Stimulated activated CD4-positive, alpha-beta T cell treated with anti-CD3 and anti-CD28 coated beads, Interleukin-2, amount 100 ng/mL, for 48 hours (primary cell): ENCODE measurements at regions not wholly inside any gene's neighbourhood (a gene's known extent, or its start where the extent isn't known, plus 50 kb on each side); places are given as distances from the start of the nearest gene placed in this dataset.
"Not testable (repeated sequence)": the region's sequence is repeated elsewhere in the genome, so short reads cannot be mapped to it uniquely, and the experiment has no call there.

ENCODE experiments used
- DNase-seq, 2 donors: peaks; one replicate each; pipeline ENCODE4 v3.0.0-alpha.2; 2020

DNA sequence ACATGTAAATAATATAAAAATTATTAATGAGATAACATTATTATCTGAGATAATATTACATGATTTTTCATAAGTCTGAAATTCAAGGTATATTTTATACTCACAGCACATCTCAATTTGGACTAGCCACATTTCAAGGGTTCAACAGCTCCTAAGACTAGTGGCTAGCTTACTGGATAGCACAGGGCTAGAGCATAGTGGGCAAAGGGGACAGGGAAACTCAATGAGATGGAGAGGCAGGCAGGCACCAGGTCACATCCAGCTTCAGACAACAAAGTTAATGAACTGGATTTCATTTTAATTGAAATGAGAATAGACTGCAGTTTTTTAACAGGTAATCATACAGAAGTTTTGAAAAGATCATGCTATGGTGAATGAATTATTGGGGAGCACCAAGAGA, 137.4 kb downstream of the NBPF8 start:
- DNase-seq: not testable (repeated sequence)

DNA sequence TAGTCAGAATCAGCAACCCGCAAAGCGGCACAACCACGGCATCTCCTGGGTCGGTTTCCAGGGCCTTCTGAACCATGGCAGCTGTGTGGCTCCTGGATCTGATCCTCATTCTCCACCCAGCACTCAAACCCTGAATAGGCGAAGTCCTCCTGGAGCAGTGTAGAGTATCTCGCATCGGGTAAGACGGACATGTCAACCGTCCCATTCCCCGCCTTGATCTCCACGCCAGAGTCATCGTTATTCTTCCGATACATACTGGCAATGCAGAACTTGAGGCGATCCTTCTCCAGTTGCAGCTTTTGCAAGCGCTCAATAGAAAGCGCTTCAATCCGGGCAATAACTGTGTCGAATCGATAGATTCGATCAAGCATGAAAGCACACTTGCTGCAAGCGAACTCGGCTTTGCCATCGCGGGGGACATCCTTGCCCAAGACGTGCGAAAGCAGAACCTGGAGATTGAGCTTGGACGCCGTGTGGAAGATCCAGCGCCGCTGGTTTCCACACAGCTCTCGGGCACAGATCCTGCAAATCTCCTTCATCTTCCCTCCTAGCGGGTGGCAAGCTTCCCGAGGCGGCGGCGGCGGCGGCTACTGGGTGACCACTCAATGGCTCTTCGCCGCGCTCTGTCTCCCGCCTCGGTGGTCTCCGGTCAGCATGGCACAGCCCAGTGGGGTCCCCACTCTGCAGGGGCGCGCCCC, 142.9 kb downstream of the NBPF8 start:
- DNase-seq: not testable (repeated sequence)

DNA sequence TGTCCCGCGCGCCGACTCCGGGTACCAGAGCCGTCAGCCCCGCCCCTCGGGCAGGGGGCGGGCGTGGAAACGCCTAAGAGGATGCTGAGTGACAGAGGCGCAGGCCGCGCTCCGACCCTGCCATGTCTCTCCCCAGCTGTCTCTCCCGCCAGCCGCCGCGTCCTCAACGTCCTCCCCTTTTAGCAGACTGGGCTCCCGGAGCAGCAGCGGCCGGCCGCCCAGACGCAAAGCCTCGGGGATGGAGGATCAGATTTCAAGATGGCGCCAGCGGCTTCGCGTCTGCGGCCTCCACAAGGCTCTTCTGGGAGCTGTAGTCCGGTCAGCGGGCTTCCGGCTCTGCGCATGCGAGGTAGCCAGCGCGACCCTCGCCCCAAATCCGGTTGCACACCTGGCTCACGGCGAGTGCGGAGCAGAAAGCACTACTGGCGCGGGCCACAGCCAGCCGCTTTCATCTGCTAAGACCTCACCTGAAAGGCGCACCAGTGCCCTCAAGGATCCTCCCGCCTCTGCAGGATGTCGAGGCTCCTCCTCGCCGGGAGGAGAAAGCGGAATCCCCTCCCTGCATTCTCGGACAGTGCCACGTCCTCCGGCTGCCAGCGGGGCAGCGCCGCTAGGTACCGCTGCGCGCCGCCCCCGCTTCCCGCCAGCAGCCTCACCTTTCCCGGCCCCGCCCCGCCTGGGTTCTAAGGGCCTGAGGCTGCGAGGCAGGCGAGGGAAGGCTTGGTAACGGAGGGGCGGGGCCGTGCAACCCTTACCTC, 143.6 kb downstream of the NBPF8 start:
- DNase-seq: peak; percentile 46 to 55

DNA sequence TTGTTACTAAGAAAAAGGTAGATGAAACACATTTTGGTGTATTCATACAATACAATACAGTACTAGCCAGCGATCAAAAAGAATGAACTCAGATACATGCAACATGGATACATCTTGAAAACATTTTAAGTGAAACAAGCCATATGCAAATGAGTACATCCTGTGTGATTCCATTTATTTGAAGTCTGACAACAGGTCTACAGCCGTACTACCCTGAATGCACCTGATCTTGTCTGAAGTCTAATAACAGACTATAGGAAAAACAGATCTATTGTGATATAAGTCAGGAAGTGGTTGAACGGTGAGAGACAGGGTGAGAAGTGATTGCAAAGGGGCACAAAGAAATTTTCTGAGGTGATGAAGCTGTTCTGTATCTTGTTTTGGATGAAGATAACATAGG, 146.9 kb downstream of the NBPF8 start:
- DNase-seq: not testable (repeated sequence)

DNA sequence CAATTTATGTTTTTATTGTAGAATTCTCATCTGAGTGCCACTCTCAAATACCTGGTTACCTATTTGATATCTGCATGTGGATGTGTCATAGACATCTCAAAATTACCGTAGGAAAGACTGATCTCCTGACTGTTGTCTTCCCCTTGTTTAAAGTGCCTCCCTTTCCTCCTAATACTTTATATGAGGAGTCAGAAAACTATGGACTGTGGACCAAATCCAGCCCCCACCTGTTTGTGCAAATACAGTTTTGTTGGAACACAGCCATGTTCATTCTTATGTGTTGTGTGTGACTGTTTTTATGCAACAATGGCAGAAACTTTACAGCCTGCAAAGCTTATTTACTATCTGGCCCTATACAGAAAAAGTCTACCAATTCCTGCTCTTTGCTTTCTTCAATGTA, 150.6 kb downstream of the NBPF8 start:
- not testable (repeated sequence) for DNase-seq

DNA sequence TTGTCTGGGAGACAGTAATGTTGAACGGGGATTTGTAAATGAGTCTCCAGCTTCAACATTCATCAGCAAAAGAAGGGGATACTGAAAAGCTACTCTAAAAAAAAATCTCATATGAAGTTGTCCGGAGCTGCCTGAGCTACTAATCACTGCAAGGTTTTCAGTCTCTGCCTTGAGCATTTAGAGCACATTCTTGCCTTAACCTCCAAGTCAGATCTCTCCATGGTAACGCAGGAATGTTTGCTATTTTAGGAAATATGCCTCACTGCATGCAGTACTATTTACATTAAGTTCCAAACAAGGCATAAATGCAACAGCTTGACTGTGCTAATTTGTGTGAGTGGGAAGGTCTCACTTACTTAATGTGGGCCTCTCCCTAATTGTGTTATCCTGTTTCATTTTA, 152.8 kb downstream of the NBPF8 start:
- DNase-seq: not testable (repeated sequence)

DNA sequence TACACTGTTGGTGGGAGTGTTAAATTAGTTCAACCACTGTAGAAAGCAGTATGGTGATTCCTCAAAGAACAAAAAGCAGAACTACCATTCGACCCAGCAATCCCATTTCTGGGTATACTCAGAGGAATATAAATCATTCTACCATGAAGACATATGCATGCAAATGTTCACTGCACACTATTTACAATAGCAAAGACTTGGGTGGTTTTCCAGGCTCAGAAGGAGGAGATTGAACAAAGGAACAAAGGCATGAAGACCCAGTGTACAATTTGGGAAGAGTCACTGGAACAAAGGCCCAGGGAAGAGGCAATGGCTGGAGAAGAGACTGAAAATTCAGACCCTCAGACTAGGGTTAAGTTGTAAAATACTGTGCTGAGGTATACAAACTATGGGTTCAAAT, 148.5 kb upstream of the NBPF26 start:
- DNase-seq: not testable (repeated sequence)

DNA sequence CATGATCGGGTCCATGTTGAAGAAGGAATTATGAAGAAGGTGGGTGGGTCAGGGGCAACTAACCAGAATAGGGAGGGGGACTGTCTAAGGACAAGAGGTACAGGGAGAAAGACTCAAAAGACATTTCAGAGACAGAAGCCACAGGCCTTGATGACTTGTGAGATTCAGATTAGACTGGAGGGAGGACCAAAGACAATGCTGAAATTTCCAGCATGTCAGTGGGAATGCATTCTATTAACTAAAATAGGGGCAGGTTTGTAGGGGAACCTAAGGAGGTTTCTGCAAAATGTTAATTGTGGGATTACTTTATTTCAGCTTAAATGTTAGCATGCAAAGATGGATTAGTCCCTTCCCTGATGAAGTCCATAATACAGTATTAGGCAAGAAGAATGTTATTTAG, 141.6 kb upstream of the NBPF26 start:
- not testable (repeated sequence) for DNase-seq

DNA sequence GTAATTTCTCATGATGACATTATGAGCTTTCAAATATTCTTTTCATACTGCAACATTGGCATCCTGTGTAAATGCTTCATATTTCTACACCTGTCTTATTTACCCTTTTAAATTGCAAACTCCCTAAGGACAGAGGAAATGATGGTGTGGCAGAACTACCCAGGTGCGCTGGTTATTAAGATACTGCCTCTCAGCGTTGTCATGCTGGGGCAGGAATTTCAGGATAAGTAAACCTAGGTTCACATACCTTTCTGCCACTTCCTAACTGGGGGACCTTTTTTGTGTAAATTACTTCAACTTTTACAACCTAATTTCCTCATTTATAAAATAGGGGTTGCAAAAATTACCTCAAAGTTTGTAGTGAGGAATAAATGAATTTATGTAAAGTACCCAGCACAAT, 137.7 kb upstream of the NBPF26 start:
- DNase-seq: not testable (repeated sequence)

DNA sequence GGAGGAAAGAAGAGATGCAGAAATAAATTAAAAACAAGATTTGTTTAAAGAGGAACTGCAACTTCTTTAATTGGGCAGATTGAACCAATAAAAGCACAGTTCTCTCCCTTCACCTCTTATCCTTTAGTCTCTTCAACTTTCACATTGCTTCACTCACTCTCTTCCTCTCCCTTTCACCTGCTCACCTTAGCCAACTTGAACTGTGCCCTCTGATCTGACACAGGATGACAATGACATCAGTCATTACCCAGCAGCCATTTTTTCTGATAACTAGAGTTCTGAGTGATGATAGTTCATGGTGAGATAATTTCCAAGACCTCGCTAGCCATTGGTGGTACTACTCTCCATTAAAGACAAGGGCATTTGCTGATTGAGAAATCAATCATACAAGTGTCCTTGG, 134.9 kb upstream of the NBPF26 start:
- DNase-seq: not testable (repeated sequence)

DNA sequence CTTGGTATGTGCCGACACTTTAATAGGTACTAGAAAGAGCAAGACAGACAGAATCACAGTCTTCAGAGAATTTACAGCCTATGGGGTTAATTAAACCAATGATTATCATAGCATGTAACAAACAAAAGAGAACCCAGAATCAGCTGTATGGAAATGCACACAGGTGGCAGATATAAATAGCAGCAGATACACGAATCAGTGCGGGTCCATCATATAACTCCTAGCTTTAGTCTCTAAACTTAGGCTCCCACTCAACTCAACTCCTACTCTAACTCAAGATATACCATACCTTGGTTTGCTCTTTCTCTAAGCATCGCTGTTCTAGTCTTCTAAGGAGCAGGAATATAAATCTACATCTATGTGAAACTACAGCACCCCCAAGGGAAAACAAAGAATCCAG, 132.0 kb upstream of the NBPF26 start:
- not testable (repeated sequence) for DNase-seq

DNA sequence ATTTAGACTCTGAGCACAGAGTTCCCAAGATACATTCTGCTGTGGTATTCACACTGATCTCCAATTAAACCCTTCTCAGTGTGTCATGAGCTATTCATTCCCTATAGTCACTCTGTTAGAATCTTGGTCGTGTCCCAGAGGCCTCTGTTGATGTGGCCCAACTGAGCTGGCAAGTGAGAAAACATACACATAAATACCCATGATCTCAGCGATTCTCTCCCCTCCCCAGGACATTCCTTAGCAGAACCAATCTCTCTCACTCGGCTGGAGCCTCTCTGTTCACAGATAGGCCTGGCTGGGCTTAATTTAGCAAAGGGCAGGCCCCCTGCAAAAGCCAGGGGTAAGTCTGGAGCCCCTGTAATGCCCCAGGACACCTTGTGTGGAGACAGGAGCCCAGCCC, 130.8 kb upstream of the NBPF26 start:
- DNase-seq: not testable (repeated sequence)

DNA sequence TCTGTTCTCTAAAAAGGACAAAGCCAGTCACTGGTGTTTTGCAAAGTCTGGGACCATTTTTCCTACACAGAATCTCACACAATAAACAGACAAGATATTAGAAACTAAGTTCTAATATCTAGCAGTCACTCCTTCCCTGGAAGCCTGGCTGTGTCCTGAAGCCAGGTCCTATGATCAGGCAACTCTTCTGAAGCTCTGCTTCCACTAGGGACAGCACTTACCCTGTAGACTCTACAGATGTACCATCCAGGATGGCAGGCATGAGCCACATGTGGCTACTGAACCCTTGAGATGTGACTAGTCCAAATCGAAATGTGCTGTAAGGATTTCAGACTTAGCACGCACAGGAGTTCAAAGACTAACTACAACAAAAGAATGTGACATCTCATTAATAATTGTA, 130.1 kb upstream of the NBPF26 start:
- DNase-seq: not testable (repeated sequence)

DNA sequence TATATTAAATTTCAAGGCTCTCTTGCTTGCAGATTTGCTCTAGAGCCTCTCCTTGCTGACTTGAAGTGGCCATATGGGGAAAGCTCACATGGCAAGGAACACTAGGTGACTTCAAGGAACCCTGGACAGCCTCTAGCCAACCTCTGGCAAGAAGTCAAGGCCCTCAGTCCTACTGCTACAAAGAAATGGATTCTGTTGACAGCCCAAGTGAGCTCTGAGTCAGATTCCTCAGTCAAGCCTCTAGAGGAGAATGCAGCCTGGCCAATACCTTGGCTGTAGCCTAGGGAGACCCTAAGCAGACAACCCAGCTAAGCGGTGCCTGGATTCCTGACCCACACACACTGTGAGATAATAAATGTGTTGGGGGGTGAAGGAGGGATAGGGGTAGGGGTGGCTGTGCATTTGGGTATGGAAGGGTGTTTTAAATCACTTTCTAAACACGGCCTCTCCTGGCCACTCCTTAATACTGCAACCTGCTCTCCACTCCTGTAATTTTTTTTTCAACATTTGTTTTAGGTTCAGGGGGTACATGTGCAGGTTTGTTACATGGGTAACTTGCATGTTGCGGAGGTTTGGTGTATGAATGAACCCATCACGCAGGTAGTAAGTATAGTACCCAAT, 125.3 kb upstream of the NBPF26 start:
- DNase-seq: not testable (repeated sequence)

DNA sequence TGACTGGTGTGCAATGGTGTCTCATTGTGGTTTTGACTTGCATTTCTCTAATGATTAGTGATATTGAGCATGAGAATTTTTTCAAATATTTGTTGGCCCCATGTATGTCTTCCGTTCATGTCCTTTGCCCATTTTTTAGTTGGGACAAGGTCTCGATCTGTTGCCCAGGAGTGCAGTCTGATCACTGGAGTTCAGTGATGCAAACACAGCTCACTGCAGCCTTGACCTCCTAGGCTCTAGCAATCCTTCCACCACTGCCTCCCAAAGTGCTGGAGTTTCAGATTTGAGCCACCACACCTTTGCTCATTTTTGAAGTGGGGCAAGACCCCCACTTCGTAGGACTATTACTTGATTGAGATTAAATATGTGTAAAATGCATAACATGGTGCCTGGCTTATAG, 124.2 kb upstream of the NBPF26 start:
- DNase-seq: not testable (repeated sequence)

DNA sequence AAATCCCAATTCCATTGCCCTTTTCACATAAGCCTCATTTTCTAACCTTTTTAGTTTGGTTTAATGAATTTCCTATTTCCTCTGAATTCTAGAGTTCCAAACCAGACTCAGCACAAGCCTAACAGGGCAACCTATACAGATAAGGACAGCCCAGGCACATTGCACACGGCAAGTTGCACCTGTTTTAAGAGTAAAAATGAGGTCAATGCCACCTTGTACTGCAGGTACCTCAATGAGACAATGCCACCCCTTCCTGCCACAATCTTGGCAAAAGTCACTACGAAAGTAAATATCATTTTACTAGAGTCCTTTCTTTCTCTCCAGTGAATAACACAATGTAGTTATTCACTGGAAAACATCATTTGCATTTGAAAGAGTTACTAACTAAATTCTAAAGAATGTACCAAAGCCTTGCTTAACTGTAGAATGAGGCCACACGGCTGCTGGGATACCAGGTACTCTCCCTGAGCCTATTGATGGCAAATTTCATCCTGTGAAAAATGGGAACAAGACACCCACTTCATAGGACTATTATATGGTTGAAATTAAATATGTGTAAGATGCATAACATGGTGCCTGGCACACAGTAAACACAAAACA, 123.2 kb upstream of the NBPF26 start:
- not testable (repeated sequence) for DNase-seq

DNA sequence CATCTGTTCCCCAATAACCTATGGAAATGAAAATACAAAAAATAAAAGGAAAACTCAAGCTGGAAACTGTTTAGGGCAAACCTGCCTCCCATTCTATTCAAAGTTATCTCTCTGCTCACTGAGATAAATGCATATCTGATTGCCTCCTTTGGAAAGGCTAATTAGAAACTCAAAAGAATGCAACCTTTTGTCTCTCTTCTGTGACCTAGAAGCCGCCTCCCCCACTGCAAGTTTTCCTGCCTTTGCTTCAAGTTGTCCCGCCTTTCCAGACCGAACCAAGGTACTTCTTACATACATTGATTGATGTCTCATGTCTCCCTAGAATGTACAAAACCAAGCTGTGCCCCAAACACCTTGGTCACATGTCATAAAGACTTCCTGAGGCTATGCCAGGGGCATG, 115.9 kb upstream of the NBPF26 start:
- DNase-seq: not testable (repeated sequence)

DNA sequence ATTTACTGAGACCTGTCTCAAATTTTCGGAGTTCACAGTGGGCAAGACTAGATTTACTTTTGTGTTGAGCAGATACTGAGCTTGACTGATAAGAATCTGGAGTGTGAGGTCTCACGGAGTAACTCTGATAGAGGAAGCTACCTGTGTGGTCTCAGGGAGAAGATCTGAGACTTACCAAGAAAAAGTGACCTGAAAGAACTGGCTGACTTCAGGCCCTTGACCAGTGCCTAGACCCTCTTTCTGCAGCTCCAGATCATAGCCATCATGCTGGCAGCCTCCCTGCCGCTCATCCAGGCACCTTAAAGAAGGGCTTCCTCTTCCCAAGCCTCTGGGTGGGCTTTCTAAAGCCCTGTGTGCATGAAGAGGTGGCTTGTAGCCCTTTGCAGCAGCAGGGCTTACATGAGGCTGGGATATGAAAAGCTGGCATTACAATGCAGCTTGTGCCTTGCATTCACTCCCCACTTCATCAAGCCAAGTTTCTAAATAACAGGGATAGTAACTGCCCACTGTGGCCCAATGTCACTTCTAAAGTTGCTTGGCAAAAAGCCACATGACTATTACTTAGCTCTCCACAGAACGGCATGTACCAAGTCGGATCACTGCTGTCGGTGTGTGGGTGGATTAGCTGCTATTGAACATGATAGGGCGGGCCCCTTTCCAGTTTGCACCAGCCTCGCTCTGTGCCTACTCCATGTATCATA, 115.3 kb upstream of the NBPF26 start:
- not testable (repeated sequence) for DNase-seq

DNA sequence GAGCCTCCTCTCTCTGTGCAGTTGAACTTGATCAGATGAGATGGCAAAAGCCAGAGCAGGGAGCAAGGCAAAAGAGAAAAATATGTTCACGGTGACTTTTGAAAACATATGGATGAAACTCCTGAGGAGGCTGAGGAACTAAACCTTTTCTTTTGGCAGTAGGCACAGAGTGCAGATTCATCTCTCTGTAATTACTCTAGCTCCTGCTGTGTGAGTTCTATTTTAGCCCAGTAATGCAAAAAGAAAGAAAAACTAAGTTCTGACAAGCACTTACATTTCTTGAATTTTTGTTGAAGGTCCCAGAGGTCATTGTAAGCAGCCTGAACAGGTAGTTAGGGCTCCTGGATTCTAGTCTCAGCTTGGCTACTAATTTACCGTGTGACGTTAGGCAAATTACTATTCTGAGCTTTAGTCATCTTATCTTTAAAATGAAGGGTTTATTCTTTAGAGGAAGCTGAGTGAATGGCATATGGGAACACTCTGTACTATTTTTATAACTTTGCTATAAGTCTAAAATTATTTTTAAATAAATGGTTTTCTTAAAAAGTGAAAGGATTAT, 114.7 kb upstream of the NBPF26 start:
- DNase-seq: not testable (repeated sequence)

DNA sequence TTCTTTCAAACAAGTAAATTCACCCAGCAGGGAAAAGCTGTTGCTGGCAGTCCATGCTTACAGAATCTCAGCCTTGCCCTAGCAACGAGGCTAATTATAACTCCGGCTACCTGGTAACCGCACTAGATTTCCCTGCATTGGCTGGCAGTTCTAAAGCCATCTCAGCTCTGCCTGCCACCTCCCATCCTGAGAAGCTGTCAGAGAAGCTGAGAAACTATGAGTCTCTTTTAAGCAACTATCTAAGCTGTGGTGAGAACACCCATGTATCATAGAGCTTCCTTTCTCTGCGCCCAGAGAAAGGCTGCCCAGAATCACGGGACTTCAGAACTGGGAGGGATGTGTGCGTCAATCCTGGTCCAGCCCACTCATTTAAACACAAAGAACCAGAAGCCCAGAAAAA, 113.9 kb upstream of the NBPF26 start:
- not testable (repeated sequence) for DNase-seq

DNA sequence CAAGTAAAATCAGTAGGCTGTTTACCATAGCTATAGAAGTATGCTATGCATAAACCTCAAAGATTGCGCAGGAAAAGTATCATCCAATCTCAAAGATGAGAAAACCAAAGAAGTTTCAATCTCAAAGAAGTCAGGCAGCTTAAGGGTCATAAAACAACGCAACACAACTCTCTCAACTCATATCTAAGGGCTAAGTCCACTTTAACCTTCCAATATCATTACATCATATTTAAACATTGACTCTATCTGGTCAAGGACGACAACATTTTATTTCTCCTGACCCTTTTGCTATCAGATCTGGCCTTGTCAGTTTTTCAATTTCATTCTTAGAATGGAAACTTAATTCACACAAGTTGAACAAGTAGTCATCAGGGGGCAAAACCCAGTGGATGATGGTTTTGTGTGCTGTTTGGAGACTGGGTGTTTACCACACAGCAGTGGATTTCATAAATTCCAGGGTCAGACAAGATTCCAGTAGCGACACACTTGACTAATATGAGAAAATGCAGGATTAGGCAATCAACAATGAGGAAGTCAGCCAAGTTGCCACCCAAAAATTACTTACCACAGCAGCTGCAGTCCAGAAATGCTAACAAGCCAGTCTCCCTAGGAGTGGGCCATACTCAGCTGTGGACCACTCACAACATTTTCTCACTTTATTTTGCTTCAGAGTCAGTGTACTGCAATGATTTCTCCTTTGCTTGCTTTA, 108.7 kb upstream of the NBPF26 start:
- not testable (repeated sequence) for DNase-seq

DNA sequence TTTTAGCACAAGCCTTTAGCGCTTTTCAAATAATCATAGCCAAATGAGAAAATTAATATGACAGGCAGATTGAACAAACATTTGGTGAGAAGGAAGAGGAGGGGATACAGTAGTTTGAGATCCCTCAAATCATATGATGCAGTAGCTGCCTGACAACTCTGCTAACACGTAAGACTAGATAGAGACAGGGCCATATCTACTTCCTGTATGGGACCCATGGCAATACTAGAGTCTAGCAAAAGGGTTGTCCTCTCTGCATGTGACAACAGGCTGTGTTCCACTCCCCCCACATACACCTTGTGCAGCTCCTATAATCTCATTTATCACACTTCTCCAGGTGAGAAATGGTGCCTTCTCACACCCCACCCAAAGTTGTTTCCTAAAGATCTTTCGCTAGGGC, 106.3 kb upstream of the NBPF26 start:
- not testable (repeated sequence) for DNase-seq
